ENCODE measurements at regions not wholly inside any gene's neighbourhood (a gene's known extent, or its start where the extent isn't known, plus 50 kb on each side); places are given as distances from the start of the nearest gene placed in this dataset.

- H3K27ac ChIP-seq: no peak overlapping the region
- H3K4me2 ChIP-seq: no peak overlapping the region
- H3K9me3 ChIP-seq (replicated peaks in 1 of 11): peaks cover 18 to 33% (median 24%) of the 10 kb centered on the region in 11 experiments; a peak in 21 of 22 replicates
- H3K4me1 ChIP-seq: peaks cover 0 to 14% (median 4%) of the 10 kb centered on the region in 10 experiments; a peak in 10 of 20 replicates
- H3K27me3 ChIP-seq: no peaks in the 10 kb centered on the region
- no peaks in the 10 kb centered on the region for H4K20me1 ChIP-seq
- H3K9ac ChIP-seq: no peak overlapping the region
- no peaks in the 10 kb centered on the region for H3K36me3 ChIP-seq
- H3K4me3 ChIP-seq: no peak overlapping the region
- TF ChIP-seq Cebpa-rat (IDR thresholded peaks at IDR 0.05): no peak
Measured at GRCh38 chr5:81805086-81805485, 54.2 kb upstream of the SSBP2 start.

GRCh38 chr5:81803812-81804211, 52.9 kb upstream of the SSBP2 start:
- TF ChIP-seq Cebpa-rat (IDR thresholded peaks at IDR 0.05): no peak
- Histone ChIP-seq H3K36me3 (no peaks in the 10 kb centered on the region), H4K20me1 (no peaks in the 10 kb centered on the region), H3K4me1 (peaks cover under 1 to 22% (median 4%) of the 10 kb centered on the region in 10 experiments; a peak in 19 of 20 replicates), H3K9me3 (replicated peaks in 1 of 11) (peaks cover 16 to 29% (median 22%) of the 10 kb centered on the region in 11 experiments; a peak in 21 of 22 replicates), H3K27me3 (no peaks in the 10 kb centered on the region), H3K4me3 (no peak overlapping the region), H3K27ac (no peak overlapping the region), H3K9ac (no peak overlapping the region), H3K4me2 (no peak overlapping the region)

- peaks cover 4 to 18% (median 13%) of the 10 kb centered on the region in 11 experiments; a peak in 20 of 22 replicates for H3K9me3 ChIP-seq (replicated peaks in 1 of 11)
- peaks cover 8 to 34% (median 12%) of the 10 kb centered on the region in 10 experiments; a peak in 19 of 20 replicates for H3K4me1 ChIP-seq
- H3K9ac ChIP-seq: no peak overlapping the region
- no peak overlapping the region for H3K4me2 ChIP-seq
- no peak for TF ChIP-seq Cebpa-rat (IDR thresholded peaks at IDR 0.05)
- H3K36me3 ChIP-seq: no peaks in the 10 kb centered on the region
- no peaks in the 10 kb centered on the region for H3K27me3 ChIP-seq
- H4K20me1 ChIP-seq: no peaks in the 10 kb centered on the region
- no peak overlapping the region for H3K27ac ChIP-seq
- no peak overlapping the region for H3K4me3 ChIP-seq
Measured at GRCh38 chr5:81802625-81803024, 51.7 kb upstream of the SSBP2 start.

GRCh38 chr5:81802020-81802419, 51.1 kb upstream of the SSBP2 start:
- Histone ChIP-seq H3K4me1 (peaks cover 8 to 39% (median 15%) of the 10 kb centered on the region in 10 experiments; a peak in 19 of 20 replicates), H3K27ac (no peak overlapping the region), H3K4me2 (no peak overlapping the region), H4K20me1 (no peaks in the 10 kb centered on the region), H3K36me3 (no peaks in the 10 kb centered on the region), H3K27me3 (no peaks in the 10 kb centered on the region), H3K9ac (no peak overlapping the region), H3K9me3 (replicated peaks in 1 of 11) (peaks cover 0 to 12% (median 6%) of the 10 kb centered on the region in 11 experiments; a peak in 16 of 22 replicates), H3K4me3 (no peak overlapping the region)
- no peak for TF ChIP-seq Cebpa-rat (IDR thresholded peaks at IDR 0.05)

- H3K27me3 ChIP-seq: no peaks in the 10 kb centered on the region
- H3K9me3 ChIP-seq (replicated peaks in 1 of 11): peaks cover 0 to 7% (median 0%) of the 10 kb centered on the region in 11 experiments; a peak in 4 of 22 replicates
- H3K9ac ChIP-seq: no peak overlapping the region
- no peaks in the 10 kb centered on the region for H3K36me3 ChIP-seq
- H3K4me2 ChIP-seq: peak overlapping the region in 7 of 11 experiments; percentile 15 to 77 (median 47); a peak in 9 of 22 replicates
- no peak overlapping the region for H3K4me3 ChIP-seq
- no peak for TF ChIP-seq Cebpa-rat (IDR thresholded peaks at IDR 0.05)
- no peaks in the 10 kb centered on the region for H4K20me1 ChIP-seq
- peaks cover 8 to 43% (median 17%) of the 10 kb centered on the region in 10 experiments; a peak in 19 of 20 replicates for H3K4me1 ChIP-seq
- no peak overlapping the region for H3K27ac ChIP-seq
Measured at GRCh38 chr5:81800797-81801196, 49.9 kb upstream of the SSBP2 start.
